GM19035 (cell line): ENCODE measurements at regions not wholly inside any gene's neighbourhood (a gene's known extent, or its start where the extent isn't known, plus 50 kb on each side); places are given as distances from the start of the nearest gene placed in this dataset.

Experiments
- ATAC-seq: cut with Tn5 transposase; IDR thresholded peaks from one replicate; pipeline ENCODE4 v1.9.1; 2021; ENCODE audit not compliant: unreplicated experiment

DNA sequence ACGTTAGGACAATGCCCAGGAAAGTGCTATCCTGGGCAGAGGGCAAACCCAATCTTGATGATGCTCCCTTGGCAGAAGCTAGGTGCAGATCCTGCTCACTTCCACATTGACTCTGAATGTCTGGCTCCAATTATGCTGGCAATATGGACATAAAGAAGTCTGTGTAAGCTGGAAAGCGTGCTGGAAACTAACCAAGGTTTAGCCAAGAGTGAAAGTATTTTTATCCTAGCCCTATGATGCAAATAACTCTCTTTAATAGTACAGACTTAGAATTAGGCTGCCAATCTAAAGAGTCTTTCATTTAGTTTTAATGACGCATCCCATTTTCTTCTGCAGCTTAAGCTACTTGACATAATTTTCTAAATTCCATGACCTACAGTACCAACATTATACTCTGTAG, 571.8 kb downstream of the TUSC7 start:
- ATAC-seq, result no peak

DNA sequence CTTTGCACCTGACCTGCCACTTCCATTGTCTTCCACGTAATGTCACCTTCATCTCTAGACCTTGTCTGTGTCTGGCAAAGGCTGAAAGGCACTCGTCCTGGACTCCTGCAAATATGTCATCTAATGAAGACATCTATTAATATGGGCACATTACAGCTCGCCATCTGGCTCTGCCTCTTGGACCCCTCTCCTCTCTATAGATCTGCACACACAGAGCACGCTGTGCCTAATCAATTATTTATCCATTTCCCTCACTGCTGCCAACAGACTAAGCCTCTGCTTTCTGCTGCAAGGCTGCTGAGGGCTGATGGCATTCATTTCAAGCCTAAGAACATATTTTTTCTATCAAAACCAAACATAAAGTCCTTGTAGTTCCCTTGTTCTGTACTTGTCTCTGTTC, 573.0 kb downstream of the TUSC7 start:
- ATAC-seq, result no peak

DNA sequence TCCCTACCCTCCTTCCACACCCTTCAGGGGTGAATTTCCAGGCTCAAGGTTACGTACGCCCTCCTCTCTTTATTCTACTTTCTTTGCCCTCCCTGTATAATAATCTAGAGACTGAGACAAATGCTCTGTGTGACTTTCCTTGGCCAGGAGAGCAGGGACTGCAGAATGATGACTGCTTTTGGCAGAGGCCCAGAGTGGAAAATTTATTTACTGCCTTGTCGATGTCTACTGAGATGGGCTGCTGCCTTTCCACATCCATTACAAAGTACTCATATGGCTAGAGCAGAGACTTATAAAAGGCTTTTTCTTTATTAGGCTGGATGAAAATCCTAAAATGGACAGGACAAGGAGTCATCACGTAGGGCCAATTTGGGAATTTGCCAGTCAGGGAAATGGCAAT, 576.2 kb downstream of the TUSC7 start:
- ATAC-seq, result no peak

DNA sequence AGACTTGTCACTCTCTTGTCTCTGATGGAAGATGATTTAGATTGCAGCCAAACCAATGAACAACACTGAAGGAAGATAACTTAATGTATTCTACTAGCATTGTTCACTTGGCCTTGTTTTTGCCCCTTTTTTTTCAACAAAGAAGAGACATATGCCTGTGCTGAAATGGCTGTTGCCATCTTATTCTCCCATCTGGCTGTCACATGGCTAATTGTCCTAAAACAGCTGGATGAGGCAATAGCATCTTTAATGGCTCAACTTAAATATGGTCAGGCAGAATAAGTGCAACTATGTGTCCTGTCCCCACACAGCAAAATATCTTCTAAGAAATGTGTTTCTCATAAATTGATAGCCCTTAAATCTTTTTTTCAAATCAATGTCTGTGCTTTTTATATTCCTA, 576.9 kb downstream of the TUSC7 start:
- no peak for ATAC-seq

DNA sequence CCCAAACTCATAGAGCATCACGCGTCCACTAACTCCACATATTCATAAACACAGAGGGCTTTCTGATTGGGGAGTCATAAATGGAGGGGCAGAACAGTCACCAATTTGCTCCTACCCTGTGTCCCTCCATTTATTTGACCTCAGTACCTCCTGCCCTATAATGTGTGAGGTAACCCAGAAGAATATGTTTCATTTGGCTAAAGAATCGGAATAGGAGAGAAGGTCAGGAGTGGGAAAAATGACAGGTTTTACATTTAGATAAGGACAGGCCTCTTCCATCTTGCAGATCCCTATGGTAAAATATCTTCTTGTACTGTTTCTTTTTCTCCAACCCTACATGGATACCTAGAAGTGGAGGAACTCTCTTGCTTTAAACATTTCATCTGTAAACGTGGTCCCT, 578.0 kb downstream of the TUSC7 start:
- no peak for ATAC-seq

DNA sequence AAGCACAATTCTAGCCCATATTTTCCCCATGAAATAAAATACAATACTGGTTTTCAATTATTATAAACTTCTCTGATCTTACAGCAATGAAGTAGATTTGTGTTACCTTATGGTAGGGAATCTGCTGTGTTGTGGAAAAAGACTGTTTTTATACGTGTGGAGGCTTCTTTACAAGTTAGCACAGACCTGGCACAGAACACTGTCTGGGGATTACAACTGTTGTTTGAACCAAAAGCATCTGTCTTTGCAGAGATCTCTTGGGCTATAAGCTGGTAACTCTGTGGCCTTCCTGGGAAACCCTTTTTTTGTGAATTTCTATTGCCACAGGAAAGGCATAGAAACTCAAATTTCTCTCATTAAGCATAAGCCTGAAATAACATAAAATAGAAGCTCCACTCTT, 581.9 kb downstream of the TUSC7 start:
- ATAC-seq, result no peak

DNA sequence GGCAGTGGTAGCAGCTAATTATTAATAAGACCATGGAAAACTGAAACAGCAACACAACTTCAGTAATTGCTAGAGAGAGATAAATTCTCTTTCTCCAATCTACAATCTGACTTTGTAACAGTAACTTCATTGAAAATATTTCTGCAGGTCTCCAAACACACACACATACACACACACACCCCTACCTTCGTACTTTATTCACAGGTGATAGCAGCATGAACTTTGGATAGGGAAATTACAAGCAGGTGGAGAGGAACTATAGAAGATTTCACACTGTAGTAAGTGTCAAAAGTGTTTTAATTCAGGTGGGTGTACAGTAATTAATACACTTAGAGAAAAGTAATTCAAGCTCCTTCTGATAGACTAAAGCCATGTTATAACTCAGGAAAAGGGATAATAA, 587.5 kb downstream of the TUSC7 start:
- no peak for ATAC-seq

DNA sequence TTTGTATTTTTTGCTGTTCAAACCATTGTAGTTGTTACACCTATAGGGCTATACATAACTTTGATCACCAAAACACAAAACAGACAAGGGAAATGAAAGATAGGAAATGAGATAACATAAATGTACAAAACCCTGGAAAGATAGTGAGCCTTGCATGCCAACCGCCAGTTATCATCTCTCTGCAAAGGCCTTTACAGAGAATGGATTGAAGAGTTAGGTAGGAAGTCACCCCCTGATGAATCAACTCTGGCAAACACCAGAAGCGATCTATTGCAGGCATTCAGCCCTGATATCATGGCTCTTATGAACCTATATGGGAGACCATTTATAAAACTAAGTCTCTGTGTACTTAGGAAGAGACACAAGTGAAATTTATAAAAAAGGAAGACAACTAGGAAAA, 588.0 kb downstream of the TUSC7 start:
- ATAC-seq, result no peak

DNA sequence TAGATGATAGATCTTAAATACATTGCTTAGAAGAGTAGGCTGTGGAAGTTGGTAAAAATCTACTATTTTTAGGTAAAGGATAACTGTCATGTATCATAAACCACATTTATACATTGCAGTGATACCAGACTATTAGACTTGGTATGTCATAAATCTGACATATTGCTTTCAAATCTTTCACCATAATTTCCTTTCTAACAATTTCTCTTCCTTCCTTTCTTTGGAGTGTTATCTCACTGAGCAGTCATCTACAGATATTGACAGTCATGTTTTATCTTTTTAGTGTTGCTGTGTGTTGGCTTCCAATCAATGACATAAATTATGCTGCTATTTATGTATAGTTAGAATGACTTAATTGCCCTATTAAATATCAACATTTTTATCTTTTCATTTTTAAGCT, 588.7 kb downstream of the TUSC7 start:
- ATAC-seq, result no peak

DNA sequence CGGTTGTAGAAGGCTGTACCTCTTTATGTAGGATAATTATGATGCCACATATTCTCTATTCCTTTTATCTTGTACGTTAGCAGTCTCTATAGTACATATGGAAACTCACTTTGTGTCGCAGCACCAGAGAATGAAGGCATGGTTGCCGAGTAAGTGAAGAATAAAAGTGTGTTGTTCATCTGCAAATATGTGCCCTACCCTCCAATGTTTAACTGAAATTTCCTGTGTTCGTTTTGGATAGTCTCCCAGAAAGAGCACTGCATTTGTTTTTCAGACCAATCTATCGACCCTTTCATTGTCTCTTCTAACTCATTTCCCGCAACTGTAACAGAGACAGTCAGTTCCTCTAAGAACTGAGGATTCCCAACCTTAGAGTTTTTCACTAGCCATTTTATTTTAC, 592.8 kb downstream of the TUSC7 start:
- ATAC-seq, result no peak

DNA sequence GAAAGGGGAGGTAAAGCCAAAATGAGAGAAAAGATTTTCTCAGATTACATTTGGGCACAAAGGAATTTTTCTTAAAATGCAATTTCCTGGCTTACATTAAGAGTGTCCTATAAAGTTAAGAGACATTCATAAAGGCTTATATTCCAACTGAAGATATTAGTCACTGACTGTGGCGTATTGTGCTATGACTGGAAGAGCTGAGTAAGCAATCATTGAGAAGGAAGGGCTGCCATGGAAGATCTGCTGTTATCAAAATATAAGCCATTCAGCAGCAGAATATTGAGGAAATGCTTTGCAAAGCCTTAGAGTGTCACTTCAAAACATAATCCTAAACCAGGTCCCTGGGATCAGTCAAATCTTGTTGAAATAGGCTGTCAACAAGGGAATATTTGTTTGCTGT, 593.9 kb downstream of the TUSC7 start:
- ATAC-seq, result no peak

DNA sequence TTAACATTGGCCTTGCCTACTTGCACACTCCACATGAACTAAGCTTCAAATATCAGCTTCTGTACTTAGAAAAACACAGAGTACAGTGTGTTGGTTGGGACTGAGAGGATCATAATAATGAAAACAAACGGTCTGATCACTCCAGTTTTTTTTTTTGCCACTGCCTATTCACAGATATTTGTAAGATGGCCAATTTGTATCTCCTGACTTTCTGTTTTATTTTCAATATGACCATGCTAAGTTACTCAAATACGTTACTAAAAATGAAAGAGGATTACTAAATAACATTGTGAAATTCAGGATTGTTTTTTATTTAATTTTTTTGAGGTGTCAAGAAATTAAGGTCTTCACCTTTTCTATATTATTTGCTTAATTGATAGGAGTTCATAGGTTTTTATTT, 595.1 kb downstream of the TUSC7 start:
- no peak for ATAC-seq

DNA sequence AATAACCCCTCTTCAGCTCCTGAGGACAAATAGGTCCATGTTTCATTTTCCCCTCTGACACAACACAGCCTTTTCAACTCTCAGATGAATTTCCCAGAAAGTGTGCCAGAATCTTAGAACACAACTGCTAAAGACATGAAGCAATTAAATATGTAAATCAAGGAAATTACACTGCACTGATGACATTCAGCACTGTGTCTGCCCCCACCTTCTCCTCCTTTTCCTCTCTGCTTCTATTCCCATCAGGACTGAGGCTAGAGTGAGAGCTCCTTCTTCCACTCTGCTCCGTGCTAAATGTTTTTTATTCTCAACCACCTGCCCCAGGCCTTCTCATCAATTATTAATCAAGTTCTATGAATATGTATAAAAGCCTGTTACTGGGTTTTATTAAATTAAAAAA, 596.1 kb downstream of the TUSC7 start:
- no peak for ATAC-seq

DNA sequence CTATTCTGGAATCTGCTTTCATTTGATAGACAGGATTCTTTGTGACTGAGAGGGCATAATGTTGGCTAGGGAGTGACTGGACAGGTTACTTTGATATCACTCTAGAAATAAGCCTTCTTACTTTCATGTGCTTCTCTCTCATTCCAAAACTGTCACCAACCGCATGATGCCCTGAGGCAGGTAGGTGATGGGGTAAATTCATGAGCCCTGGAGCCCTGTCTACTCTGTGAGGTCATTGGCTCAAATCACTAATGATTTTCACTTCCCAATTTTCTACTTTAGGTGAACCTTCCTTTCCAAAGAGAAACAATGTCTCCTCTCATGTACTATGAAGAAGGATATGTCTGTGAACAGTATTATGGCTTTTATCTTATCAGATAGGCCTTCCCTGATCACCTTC, 596.7 kb downstream of the TUSC7 start:
- ATAC-seq, result no peak

DNA sequence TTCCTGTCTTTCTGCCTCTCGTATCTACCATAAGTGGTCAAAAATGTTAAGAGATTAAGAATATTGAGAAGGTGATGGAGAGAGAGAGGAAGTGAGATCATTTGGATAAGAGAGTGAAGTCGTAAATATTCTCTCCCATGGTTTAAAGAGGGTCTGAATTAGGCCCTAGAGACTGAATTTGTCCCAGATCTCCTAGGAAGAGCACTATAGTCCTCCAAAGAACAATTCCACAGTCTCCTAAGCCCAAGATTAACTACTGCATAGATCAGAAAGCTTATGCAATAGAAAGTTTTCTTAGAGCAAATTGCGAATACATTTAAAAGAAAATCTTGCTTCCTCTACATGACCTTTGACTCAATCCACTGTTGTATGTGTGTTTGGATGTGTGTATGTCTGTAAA, 598.8 kb downstream of the TUSC7 start:
- ATAC-seq, result no peak

DNA sequence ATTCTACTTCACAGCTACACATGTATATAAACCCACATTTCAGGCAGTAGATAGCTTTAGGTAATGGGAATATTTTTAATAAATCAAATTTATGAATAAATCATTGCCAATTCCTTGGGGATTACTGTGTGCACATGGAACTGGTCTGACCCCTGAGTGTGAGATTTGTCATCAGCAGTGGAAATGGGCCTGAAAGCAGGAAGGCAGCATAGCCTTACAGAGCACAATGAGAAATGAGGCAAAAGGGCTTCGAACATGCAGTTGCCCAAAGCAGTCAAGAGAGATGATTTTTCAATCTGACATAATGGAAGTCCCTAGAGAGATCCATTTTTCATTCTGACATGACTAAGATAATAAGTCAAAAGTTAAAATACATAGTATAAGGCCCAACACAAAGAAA, 599.2 kb downstream of the TUSC7 start:
- ATAC-seq, result no peak

DNA sequence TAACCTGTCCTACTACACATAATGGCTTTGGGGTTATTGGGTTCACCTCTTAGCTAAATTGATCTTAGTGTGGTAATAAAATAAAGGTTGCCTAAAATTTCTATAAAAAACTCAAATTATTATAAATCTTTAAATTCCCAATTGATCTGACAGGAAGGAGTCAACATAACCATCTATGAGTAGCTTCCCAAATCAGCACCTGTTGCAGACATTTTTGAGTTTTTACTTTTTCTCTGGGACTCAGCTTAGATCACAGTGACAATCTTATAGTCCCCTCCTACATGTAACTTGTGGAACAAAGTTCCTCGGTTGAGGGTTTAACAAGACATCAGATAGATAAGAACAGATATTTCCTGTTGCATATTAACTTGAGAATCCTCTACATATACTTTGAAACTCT, 601.0 kb downstream of the TUSC7 start:
- ATAC-seq, result no peak

DNA sequence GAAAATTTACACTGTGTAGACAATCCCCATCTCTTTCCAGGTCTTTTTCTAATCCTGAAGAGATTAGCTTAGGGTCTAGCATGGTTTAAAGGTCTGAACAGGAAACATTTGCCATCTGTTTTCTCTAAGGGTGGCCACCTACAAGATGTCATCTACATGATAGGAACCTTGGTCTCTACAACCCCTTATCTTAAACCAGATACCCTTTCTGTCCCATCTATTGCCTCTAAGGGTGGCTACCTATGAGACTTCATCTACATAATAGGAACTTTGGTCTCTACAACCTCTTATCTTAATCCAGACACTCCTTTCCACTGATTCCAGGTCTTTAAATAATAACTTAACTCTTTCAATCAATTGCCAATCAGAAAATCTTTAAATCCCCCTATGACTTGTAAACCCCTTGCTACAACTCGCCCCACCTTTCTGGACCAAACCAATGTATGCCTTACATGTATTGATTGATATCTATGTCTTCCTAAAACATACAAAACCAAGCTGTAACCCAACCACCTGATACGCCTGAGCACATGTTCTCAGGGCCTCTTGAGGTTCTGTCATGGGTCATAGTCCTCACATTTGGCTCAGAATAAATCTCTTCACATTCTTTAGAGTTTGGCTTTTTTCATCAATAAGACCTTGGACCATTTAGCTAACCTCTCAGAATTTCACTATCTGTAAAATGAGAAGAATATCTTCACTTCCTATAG, 605.0 kb downstream of the TUSC7 start:
- ATAC-seq, result no peak

DNA sequence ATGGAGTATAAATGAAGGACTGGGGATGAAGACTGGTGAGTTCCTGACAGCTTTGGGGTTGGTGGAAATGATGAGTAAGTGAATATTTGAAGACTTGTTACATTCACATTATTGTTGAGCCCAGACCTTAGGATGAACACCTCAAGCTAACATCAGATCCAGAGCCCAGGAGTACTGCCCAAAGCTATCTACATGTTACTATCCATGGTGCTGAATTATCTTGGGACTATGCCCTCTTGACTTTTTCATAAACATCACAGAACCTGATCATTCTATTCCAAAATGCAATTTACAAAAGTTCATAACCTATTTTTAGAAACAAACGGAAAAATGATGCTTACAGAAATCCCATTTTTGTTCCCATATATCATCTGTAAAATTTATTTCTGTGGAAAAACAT, 613.3 kb downstream of the TUSC7 start:
- ATAC-seq, result no peak

DNA sequence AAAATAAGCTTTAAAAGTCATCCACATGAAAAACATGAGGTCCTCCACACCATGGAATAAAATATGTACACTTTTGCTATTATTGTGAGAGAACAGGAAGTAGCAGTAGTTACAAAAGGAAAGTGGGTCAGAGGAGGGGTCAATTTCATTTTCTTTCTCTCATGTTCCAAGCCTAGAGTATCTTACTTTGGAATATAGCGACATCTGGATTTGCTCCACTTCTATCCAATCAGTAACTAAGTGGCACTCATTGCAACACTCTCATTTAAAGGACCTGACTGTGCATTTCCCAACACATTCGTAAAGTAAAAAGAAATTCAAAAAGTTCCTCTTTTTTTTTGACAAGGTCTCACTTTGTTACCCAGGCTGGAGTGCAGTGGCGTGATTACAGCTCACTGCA, 637.3 kb downstream of the TUSC7 start:
- ATAC-seq, result no peak

DNA sequence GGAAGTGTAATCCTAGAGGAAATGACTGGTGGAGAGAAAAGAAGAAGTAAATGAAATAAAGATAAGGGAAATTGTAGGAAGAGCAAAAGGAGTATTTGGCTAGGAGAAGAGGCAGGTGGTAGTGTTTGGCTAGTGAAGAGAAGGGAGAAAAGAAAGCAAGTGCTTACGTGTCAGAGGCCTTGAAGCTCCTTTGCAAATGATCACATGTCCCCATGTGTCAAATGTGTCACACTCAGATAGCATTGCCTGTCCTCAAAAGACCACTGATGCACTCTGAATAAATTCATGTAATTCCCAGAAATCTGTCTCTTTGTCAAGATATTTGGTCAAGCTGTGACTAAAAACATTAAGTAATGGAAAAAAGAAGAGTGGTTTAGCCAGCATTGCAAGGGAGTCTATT, 639.3 kb downstream of the TUSC7 start:
- ATAC-seq, result no peak

DNA sequence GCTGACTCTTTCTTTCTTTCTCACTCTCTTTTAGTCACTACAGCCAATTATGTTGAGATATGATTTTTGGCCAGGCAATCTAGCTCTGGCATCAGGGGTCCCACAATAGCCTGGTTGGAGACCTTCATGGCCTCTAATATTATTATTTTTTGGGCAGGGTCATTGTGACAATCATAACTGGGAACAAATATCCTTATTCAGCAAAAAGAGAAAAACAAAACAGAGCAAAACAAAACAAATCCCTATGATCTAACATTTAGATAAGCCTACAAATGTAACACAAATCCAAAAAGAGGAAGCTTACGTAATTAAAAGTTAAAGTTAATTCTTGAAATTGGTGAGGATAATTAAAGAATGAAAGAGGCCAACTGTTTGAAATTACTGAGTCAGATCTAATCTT, 640.0 kb downstream of the TUSC7 start:
- no peak for ATAC-seq

DNA sequence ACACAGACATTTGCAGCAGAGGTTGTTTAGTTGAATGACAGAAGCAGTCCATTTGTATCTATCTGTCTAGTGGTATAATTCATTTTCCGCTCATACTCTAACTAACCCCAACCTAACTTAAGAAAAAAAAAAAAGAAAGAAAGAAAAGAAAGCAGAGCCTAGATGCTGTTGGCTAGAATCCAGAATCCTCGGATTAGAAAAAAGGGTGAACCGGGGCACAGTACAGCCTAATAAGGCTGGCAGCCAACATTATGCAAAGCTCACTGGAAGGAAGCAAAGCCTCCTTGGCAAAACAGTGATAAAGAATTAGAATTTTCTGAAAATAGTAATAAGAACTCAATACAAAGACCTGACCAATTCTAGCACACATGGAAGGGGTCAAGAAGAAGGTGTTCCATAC, 640.8 kb downstream of the TUSC7 start:
- ATAC-seq, result no peak

DNA sequence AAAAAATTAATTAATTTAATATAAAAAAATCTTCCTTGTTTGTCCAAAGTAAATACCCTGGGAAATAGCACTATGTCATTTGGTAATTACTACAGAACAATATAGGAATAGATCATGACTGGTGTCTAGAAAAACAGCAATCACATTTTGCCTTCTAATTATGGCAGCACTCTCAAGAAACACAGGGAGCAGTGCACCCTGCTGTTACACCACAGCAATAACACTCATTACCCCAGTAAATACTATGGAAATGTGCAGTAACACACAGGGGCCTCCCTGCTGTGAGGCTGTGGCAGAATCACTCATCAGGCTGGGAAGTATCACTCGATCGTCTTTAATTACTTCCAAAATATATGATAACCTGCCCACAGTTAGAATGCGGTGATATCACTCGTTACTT, 646.0 kb downstream of the TUSC7 start:
- ATAC-seq, result peak; percentile 74
